GM21360 (cell line): ENCODE measurements at regions not wholly inside any gene's neighbourhood (a gene's known extent, or its start where the extent isn't known, plus 50 kb on each side); places are given as distances from the start of the nearest gene placed in this dataset.

ENCODE experiments used
- ATAC-seq: cut with Tn5 transposase; IDR thresholded peaks from one replicate; pipeline ENCODE4 v1.9.1; 2021; ENCODE audit warnings: mild to moderate bottlenecking, moderate library complexity; ENCODE audit not compliant: unreplicated experiment

GRCh38 chr1:24990779-24991641 lies 60.9 kb upstream of the RUNX3 start:
- no peak for ATAC-seq

GRCh38 chr1:24990136-24990535 lies 60.1 kb upstream of the RUNX3 start:
- ATAC-seq, result no peak

- no peak for ATAC-seq
These were observed 59.0 kb upstream of the RUNX3 start for GRCh38 chr1:24989082-24989481.

- no peak for ATAC-seq
These were observed 58.5 kb upstream of the RUNX3 start for GRCh38 chr1:24988558-24988912.

- no peak for ATAC-seq
These were observed 57.9 kb upstream of the RUNX3 start for GRCh38 chr1:24987875-24988557.

GRCh38 chr1:24987424-24987823 lies 57.3 kb upstream of the RUNX3 start:
- ATAC-seq, result no peak

GRCh38 chr1:24986372-24986965 lies 56.4 kb upstream of the RUNX3 start:
- ATAC-seq, result no peak

GRCh38 chr1:24985737-24986136 lies 55.7 kb upstream of the RUNX3 start:
- no peak for ATAC-seq

GRCh38 chr1:24984800-24985522 lies 54.9 kb upstream of the RUNX3 start:
- ATAC-seq, result no peak

- ATAC-seq, result no peak
These were observed 54.2 kb upstream of the RUNX3 start for GRCh38 chr1:24984300-24984699.

GRCh38 chr1:24983006-24983680 lies 53.1 kb upstream of the RUNX3 start:
- no peak for ATAC-seq

- ATAC-seq, result no peak
These were observed 51.5 kb upstream of the RUNX3 start for GRCh38 chr1:24981631-24982005.

- no peak for ATAC-seq
These were observed 51.0 kb upstream of the RUNX3 start for GRCh38 chr1:24980836-24981630.
